VCaP (cell line): ENCODE measurements at regions not wholly inside any gene's neighbourhood (a gene's known extent, or its start where the extent isn't known, plus 50 kb on each side); places are given as distances from the start of the nearest gene placed in this dataset.

Source experiments
- H3K27ac ChIP-seq: fragments of 450-650 bp; 2 replicates; pipeline ENCODE4 v1.5.1; 2017
- CTCF ChIP-seq: fragments of 450-650 bp; conservative IDR thresholded peaks from 2 replicates; pipeline ENCODE4 v1.5.1; 2017; ENCODE audit warnings: mild to moderate bottlenecking, moderate library complexity

GRCh38 chr19:28487999-28488398, 725.0 kb downstream of the UQCRFS1 start:
- H3K27ac ChIP-seq = no peak overlapping the region
- no peak for TF ChIP-seq CTCF

GRCh38 chr19:28486926-28487325, 726.0 kb downstream of the UQCRFS1 start:
- H3K27ac ChIP-seq = no peak overlapping the region
- no peak for TF ChIP-seq CTCF

- no peak overlapping the region for H3K27ac ChIP-seq
- TF ChIP-seq CTCF = no peak
These were observed 726.5 kb downstream of the UQCRFS1 start for GRCh38 chr19:28486473-28486872.

GRCh38 chr19:28485292-28485691, 727.7 kb downstream of the UQCRFS1 start:
- TF ChIP-seq CTCF = no peak

GRCh38 chr19:28483197-28483596, 729.8 kb downstream of the UQCRFS1 start:
- no peak overlapping the region for H3K27ac ChIP-seq
- no peak for TF ChIP-seq CTCF

More at GRCh38 chr19:28485292-28485691, 727.7 kb downstream of the UQCRFS1 start:
- H3K27ac ChIP-seq = no peak overlapping the region

- TF ChIP-seq CTCF = no peak
These were observed 730.7 kb downstream of the UQCRFS1 start for GRCh38 chr19:28482221-28482620.

GRCh38 chr19:28481674-28482073, 731.3 kb downstream of the UQCRFS1 start:
- no peak for TF ChIP-seq CTCF
- H3K27ac ChIP-seq = no peak overlapping the region

More at GRCh38 chr19:28482221-28482620, 730.7 kb downstream of the UQCRFS1 start:
- no peak overlapping the region for H3K27ac ChIP-seq

- no peak overlapping the region for H3K27ac ChIP-seq
- TF ChIP-seq CTCF = no peak
These were observed 737.4 kb downstream of the UQCRFS1 start for GRCh38 chr19:28475525-28475924.
